GM12878 (cell line): ENCODE measurements at regions not wholly inside any gene's neighbourhood (a gene's known extent, or its start where the extent isn't known, plus 50 kb on each side); places are given as distances from the start of the nearest gene placed in this dataset.

Experiments used
- ETV6 ChIP-seq, 2 experiments: fragments of 450-650 bp in 1 of 2; IDR thresholded peaks in 1 of 2; conservative IDR thresholded peaks in 1 of 2; 2 replicates each; pipeline ENCODE4 v1.6.1; 2014; ENCODE audit warnings: antibody characterized with exemption in 1 of 2, borderline replicate concordance in 1 of 2, low read depth in 1 of 2, mild to moderate bottlenecking in 1 of 2, moderate library complexity in 1 of 2
- FOXK2 ChIP-seq: fragments of 450-650 bp; IDR thresholded peaks from 2 replicates; pipeline ENCODE4 v1.6.1; 2017; ENCODE audit warnings: mild to moderate bottlenecking, moderate library complexity
- FOXM1 ChIP-seq: IDR thresholded peaks from 2 replicates; pipeline ENCODE4 v1.6.1; 2012; ENCODE audit warnings: low read depth, mild to moderate bottlenecking, inconsistent platforms, low read length, moderate library complexity
- HDAC6 ChIP-seq: fragments of 200-600 bp; sonication (generic); IDR thresholded peaks from one replicate; pipeline ENCODE4 v1.8.0; 2017; ENCODE audit warnings: antibody characterized with exemption; ENCODE audit not compliant: unreplicated experiment
- MYB ChIP-seq: fragments of 150-350 bp; IDR thresholded peaks from 2 replicates; pipeline ENCODE4 v1.6.1; 2014; ENCODE audit warnings: mild to moderate bottlenecking, low read depth, low read length, borderline replicate concordance
- NFIC ChIP-seq: IDR thresholded peaks from 2 replicates; pipeline ENCODE4 v1.6.1; 2012; ENCODE audit warnings: low read depth, mild to moderate bottlenecking, inconsistent platforms, low read length, moderate library complexity
- POLR2A ChIP-seq: IDR thresholded peaks from 2 replicates; pipeline ENCODE4 v1.6.1; 2011; ENCODE audit warnings: low read depth, mild to moderate bottlenecking, low read length
- SRF ChIP-seq, 2 experiments: IDR thresholded peaks; 2 replicates each; pipeline ENCODE4 v1.6.1; 2011; ENCODE audit warnings: low read depth in 2 of 2, low read length in 2 of 2, mild to moderate bottlenecking in 1 of 2, moderate library complexity in 1 of 2
- ZNF207 ChIP-seq: fragments of 450-650 bp; IDR thresholded peaks from 2 replicates; pipeline ENCODE4 v1.6.1; 2014; ENCODE audit warnings: antibody characterized with exemption, mild to moderate bottlenecking, borderline replicate concordance
- TF ChIP-seq, protein P1 (sequence below), 3 experiments: IDR thresholded peaks in 2 of 3; conservative IDR thresholded peaks in 1 of 3; 2 replicates each; pipeline ENCODE4 v1.5.1; 2011; ENCODE audit warnings: low read depth in 3 of 3, low read length in 3 of 3, mild to moderate bottlenecking in 3 of 3, control low read depth in 2 of 3, moderate library complexity in 2 of 3, inconsistent platforms in 1 of 3, mixed read lengths in 1 of 3; ENCODE audit not compliant: control insufficient read depth in 2 of 3, insufficient read depth in 1 of 3; ENCODE audit errors: extremely low read depth in 1 of 3

DNA sequence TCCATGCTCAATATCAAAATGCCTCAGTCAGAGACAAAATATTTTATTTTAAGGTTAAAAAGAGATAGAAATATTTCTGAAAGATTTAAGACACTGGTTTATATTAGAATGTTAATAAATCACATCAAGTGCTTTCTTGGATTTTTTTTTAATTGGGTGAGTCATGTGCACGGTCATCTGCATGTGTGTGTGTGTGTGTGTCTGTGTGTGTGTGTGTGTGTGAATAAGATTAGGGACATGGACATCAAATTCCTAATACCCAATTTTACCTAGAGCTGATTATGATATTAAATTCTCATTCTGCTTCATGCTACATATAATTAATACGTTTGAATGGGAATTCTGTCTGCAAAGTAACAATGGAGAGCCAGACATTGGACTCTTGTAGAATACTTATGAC, 122.9 kb downstream of the BASP1 start:
- no peak for TF ChIP-seq POLR2A
- TF ChIP-seq, protein P1, sequence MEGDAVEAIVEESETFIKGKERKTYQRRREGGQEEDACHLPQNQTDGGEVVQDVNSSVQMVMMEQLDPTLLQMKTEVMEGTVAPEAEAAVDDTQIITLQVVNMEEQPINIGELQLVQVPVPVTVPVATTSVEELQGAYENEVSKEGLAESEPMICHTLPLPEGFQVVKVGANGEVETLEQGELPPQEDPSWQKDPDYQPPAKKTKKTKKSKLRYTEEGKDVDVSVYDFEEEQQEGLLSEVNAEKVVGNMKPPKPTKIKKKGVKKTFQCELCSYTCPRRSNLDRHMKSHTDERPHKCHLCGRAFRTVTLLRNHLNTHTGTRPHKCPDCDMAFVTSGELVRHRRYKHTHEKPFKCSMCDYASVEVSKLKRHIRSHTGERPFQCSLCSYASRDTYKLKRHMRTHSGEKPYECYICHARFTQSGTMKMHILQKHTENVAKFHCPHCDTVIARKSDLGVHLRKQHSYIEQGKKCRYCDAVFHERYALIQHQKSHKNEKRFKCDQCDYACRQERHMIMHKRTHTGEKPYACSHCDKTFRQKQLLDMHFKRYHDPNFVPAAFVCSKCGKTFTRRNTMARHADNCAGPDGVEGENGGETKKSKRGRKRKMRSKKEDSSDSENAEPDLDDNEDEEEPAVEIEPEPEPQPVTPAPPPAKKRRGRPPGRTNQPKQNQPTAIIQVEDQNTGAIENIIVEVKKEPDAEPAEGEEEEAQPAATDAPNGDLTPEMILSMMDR (IDR thresholded peaks at IDR 0.05 in 2 of 3, conservative IDR thresholded peaks at IDR 0.05 in 1 of 3; ENCODE audit: control insufficient read depth in 2 of 3, extremely low read depth in 1 of 3, insufficient read depth in 1 of 3, low read depth in 3 of 3, low read length in 3 of 3) = no peak
- no peak for TF ChIP-seq NFIC
- TF ChIP-seq HDAC6 = no peak
- TF ChIP-seq ETV6 (conservative IDR thresholded peaks at IDR 0.05 in 1 of 2, IDR thresholded peaks at IDR 0.05 in 1 of 2; ENCODE audit: borderline replicate concordance in 1 of 2, low read depth in 1 of 2) = no peak
- TF ChIP-seq FOXM1 = no peak
- no peak for TF ChIP-seq ZNF207
- no peak for TF ChIP-seq MYB
- TF ChIP-seq SRF (IDR thresholded peaks at IDR 0.05; ENCODE audit: low read depth in 2 of 2, low read length in 2 of 2) = no peak
- no peak for TF ChIP-seq FOXK2
